H1 (cell line): ENCODE measurements at regions not wholly inside any gene's neighbourhood (a gene's known extent, or its start where the extent isn't known, plus 50 kb on each side); places are given as distances from the start of the nearest gene placed in this dataset.
A peak's percentile ranks its signal among the peaks of the same experiment; 100 is the strongest.

Source experiments
- CTCF ChIA-PET: fragments of 300-600 bp; sonication (Branson Sonifier 250); formaldehyde crosslinking; loops from one replicate; lab custom pipeline; 2021; ENCODE audit not compliant: partially characterized antibody; lab: Charles Lee
- POLR2A ChIA-PET: fragments of 300-600 bp; sonication (Branson Sonifier 250); formaldehyde crosslinking; loops from one replicate; lab custom pipeline; 2021; ENCODE audit warnings: inconsistent platforms; ENCODE audit not compliant: partially characterized antibody; lab: Charles Lee
- DNase-seq, 2 experiments: peaks; one replicate each; pipeline versions ENCODE4 v3.0.0 to v3.0.0-alpha.2; 2010 to 2022; ENCODE audit warnings: low spot score in 2 of 2, low read depth in 1 of 2, mixed read lengths in 1 of 2
- FAIRE-seq: peaks from 2 replicates; lab custom pipeline; 2011; peaks lifted over from hg19 to GRCh38; lab: Jason Lieb, UNC
- H2AFZ ChIP-seq: 2 replicates; pipeline ENCODE4 v1.8.1; 2012; ENCODE audit warnings: low read length, inconsistent platforms
- H2AK5ac ChIP-seq: 2 replicates; pipeline ENCODE4 v1.6.1; 2013; ENCODE audit warnings: low read depth, low read length
- H2BK120ac ChIP-seq: replicated peaks from 2 replicates; pipeline ENCODE3; 2013; ENCODE audit warnings: low read depth, low read length, inconsistent platforms
- H2BK12ac ChIP-seq: 2 replicates; pipeline ENCODE4 v1.6.1; 2013; ENCODE audit warnings: low read depth, low read length
- H2BK15ac ChIP-seq: 2 replicates; pipeline ENCODE4 v1.6.1; 2013; ENCODE audit warnings: low read length
- H2BK20ac ChIP-seq: 2 replicates; pipeline ENCODE4 v1.6.1; 2013; ENCODE audit warnings: low read length
- H2BK5ac ChIP-seq: 2 replicates; pipeline ENCODE4 v1.6.1; 2013; ENCODE audit warnings: low read depth, low read length
- H3K14ac ChIP-seq: 2 replicates; pipeline ENCODE4 v1.6.1; 2013; ENCODE audit warnings: inconsistent platforms; ENCODE audit not compliant: insufficient read length
- H3K18ac ChIP-seq: 2 replicates; pipeline ENCODE4 v1.6.1; 2013; ENCODE audit warnings: low read length; ENCODE audit errors: extremely low read depth
- H3K23ac ChIP-seq: 2 replicates; pipeline ENCODE4 v1.6.1; 2013; ENCODE audit warnings: inconsistent platforms; ENCODE audit not compliant: insufficient read length
- H3K23me2 ChIP-seq: 2 replicates; pipeline ENCODE4 v1.6.1; 2013; ENCODE audit warnings: low read depth, low read length
- H3K27ac ChIP-seq: 2 replicates; pipeline ENCODE4 v1.6.1; 2011; ENCODE audit warnings: low read depth, low read length, inconsistent platforms
- H3K27me3 ChIP-seq, 4 experiments: replicated peaks in 1 of 4; 1 replicate in 1 of 4; 2 replicates in 3 of 4; pipeline versions ENCODE4 v1.6.1 to v1.8.1; 2011 to 2013; ENCODE audit warnings: low read length in 3 of 4, mild to moderate bottlenecking in 3 of 4, inconsistent platforms in 2 of 4, mixed read lengths in 2 of 4, moderate library complexity in 1 of 4; ENCODE audit not compliant: control insufficient read depth in 3 of 4, insufficient read depth in 3 of 4; ENCODE audit errors: extremely low read depth in 1 of 4
- H3K36me3 ChIP-seq, 4 experiments: 2 replicates each; pipeline versions ENCODE4 v1.6.1 to v1.8.1; 2011 to 2013; ENCODE audit warnings: mild to moderate bottlenecking in 4 of 4, low read length in 3 of 4, moderate library complexity in 2 of 4, control low read depth in 1 of 4, inconsistent platforms in 1 of 4; ENCODE audit not compliant: insufficient read depth in 4 of 4, control insufficient read depth in 2 of 4
- H3K4ac ChIP-seq: replicated peaks from 2 replicates; pipeline ENCODE3; 2013; ENCODE audit warnings: low read length, low read depth, mixed read lengths, inconsistent platforms; ENCODE audit not compliant: insufficient read length
- H3K4me1 ChIP-seq, 4 experiments: replicated peaks in 1 of 4; 1 replicate in 1 of 4; 2 replicates in 3 of 4; pipeline versions ENCODE4 v1.6.1 to v1.8.1; 2011 to 2013; ENCODE audit warnings: low read length in 3 of 4, inconsistent platforms in 2 of 4, mixed read lengths in 1 of 4; ENCODE audit not compliant: insufficient read depth in 4 of 4, control insufficient read depth in 3 of 4
- H3K4me2 ChIP-seq, 2 experiments: 2 replicates each; pipeline versions ENCODE4 v1.6.1 to v1.8.1; 2011 to 2013; ENCODE audit warnings: low read depth in 2 of 2, low read length in 2 of 2, control low read depth in 1 of 2, inconsistent platforms in 1 of 2, mild to moderate bottlenecking in 1 of 2; ENCODE audit not compliant: insufficient read depth in 1 of 2
- H3K4me3 ChIP-seq, 4 experiments: fragments of 200-600, 300-600 bp in 1 of 4; sonication (generic), shearing (Covaris generic), sonication (Bioruptor Twin) in 1 of 4; 2 replicates each; pipeline versions ENCODE4 v1.5.1 to v1.8.1; 2011 to 2016; ENCODE audit warnings: low read length in 4 of 4, low read depth in 3 of 4, control low read depth in 2 of 4, inconsistent platforms in 2 of 4, mild to moderate bottlenecking in 2 of 4, mixed read lengths in 1 of 4, moderate library complexity in 1 of 4; ENCODE audit not compliant: insufficient read depth in 2 of 4; ENCODE audit errors: extremely low read depth in 1 of 4
- H3K56ac ChIP-seq: replicated peaks from 2 replicates; pipeline ENCODE3; 2013; ENCODE audit warnings: low read depth, mild to moderate bottlenecking, mixed read lengths, low read length, inconsistent platforms; ENCODE audit not compliant: insufficient read length
- H3K79me1 ChIP-seq: 2 replicates; pipeline ENCODE4 v1.6.1; 2013; ENCODE audit warnings: low read depth, low read length, control low read depth
- H3K79me2 ChIP-seq, 2 experiments: 2 replicates each; pipeline versions ENCODE4 v1.6.1 to v1.8.1; 2012 to 2013; ENCODE audit warnings: low read length in 2 of 2, mild to moderate bottlenecking in 2 of 2, inconsistent platforms in 1 of 2; ENCODE audit not compliant: insufficient read depth in 2 of 2, control insufficient read depth in 1 of 2
- H3K9ac ChIP-seq, 4 experiments: replicated peaks in 1 of 4; 1 replicate in 1 of 4; 2 replicates in 3 of 4; pipeline versions ENCODE4 v1.6.1 to v1.8.1; 2011 to 2013; ENCODE audit warnings: low read depth in 3 of 4, low read length in 3 of 4, control low read depth in 2 of 4, mild to moderate bottlenecking in 2 of 4, moderate library complexity in 2 of 4, inconsistent platforms in 1 of 4; ENCODE audit errors: extremely low read depth in 1 of 4
- H3K9me3 ChIP-seq, 2 experiments: 2 replicates each; pipeline versions ENCODE4 v1.6.1 to v1.8.1; 2012 to 2013; ENCODE audit warnings: mild to moderate bottlenecking in 2 of 2, moderate library complexity in 2 of 2, control low read depth in 1 of 2, inconsistent platforms in 1 of 2, low read depth in 1 of 2, low read length in 1 of 2, mixed read lengths in 1 of 2; ENCODE audit not compliant: insufficient read depth in 2 of 2
- H4K20me1 ChIP-seq, 2 experiments: replicated peaks in 1 of 2; 2 replicates each; pipeline versions ENCODE3 to v1.8.1; 2011 to 2013; ENCODE audit warnings: inconsistent platforms in 2 of 2, low read length in 2 of 2, mild to moderate bottlenecking in 1 of 2; ENCODE audit not compliant: insufficient read depth in 2 of 2, control insufficient read depth in 1 of 2
- H4K5ac ChIP-seq: 2 replicates; pipeline ENCODE4 v1.6.1; 2013; ENCODE audit warnings: low read length, low read depth, mixed read lengths, inconsistent platforms; ENCODE audit not compliant: insufficient read length
- H4K8ac ChIP-seq: 2 replicates; pipeline ENCODE4 v1.8.0; 2013; ENCODE audit warnings: mild to moderate bottlenecking, moderate library complexity, low read length, inconsistent platforms; ENCODE audit not compliant: insufficient read depth; ENCODE audit errors: extremely low read depth
- H4K91ac ChIP-seq: replicated peaks from 2 replicates; pipeline ENCODE3; 2013; ENCODE audit warnings: low read length, mixed read lengths, inconsistent platforms; ENCODE audit not compliant: insufficient read length
- GABPA ChIP-seq: IDR thresholded peaks from 2 replicates; pipeline ENCODE4 v1.6.1; 2011; ENCODE audit warnings: mild to moderate bottlenecking, low read length, moderate library complexity, borderline replicate concordance; ENCODE audit not compliant: insufficient read depth
- KDM1A ChIP-seq: fragments of 200-600, 300-600 bp; sonication (generic); IDR thresholded peaks from 2 replicates; pipeline ENCODE4 v1.7.1; 2016; ENCODE audit warnings: mild to moderate bottlenecking, low read length, borderline replicate concordance
- TAF7 ChIP-seq: optimal IDR thresholded peaks from 2 replicates; pipeline ENCODE3; 2011; ENCODE audit warnings: low read depth, mild to moderate bottlenecking, inconsistent platforms, low read length, moderate library complexity, borderline replicate concordance
- TCF12 ChIP-seq: IDR thresholded peaks from 2 replicates; pipeline ENCODE4 v1.6.1; 2011; ENCODE audit warnings: low read depth, mild to moderate bottlenecking, low read length
- YY1 ChIP-seq: IDR thresholded peaks from 2 replicates; pipeline ENCODE4 v1.6.1; 2011; ENCODE audit warnings: low read depth, mild to moderate bottlenecking, low read length
- WGBS, 2 experiments: shearing (Covaris generic) in 1 of 2; methylation state at CpG; one replicate each; pipeline versions ENCODE4 v1.1.6 to v1.1.7; 2013 to 2015; ENCODE audit warnings: low lambda C conversion rate in 2 of 2, mixed read lengths in 2 of 2, inconsistent platforms in 1 of 2, low coverage in 1 of 2, missing lambda C conversion rate in 1 of 2; ENCODE audit not compliant: insufficient replicate concordance in 2 of 2, insufficient coverage in 1 of 2, insufficient read length in 1 of 2; ENCODE audit errors: extremely low coverage in 1 of 2, missing lambda C conversion rate in 1 of 2; 5-methylcytosine and 5-hydroxymethylcytosine counted together
- TF ChIP-seq, protein P1 (sequence below): IDR thresholded peaks from 2 replicates; pipeline ENCODE4 v1.6.1; 2011; ENCODE audit warnings: low read length, improper control_type of control experiment

DNA sequence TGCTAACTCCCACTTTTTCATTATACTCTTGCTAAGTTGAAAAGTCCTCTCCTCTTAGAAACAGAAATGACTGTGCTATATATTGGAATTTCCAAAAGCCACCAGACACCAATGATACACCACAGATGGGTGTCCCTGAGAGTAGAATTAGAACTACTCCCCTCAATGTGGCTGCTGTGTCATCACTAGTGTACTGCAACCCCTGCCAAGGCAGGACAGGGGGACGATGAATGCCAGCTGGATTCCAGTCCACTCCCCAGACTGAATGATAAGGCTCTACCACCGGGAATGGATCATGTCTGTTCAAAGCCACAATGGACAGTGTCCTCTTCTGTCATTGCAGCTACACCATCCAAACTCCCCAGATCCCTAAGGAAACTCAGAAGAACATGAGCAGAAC lies 69.7 kb upstream of the EDNRB start:
- H3K18ac ChIP-seq, result no peak overlapping the region
- H3K4me3 ChIP-seq, result no peak overlapping the region
- H3K23ac ChIP-seq, result no peak overlapping the region
- H2BK20ac ChIP-seq, result peak overlapping the region; percentile 13; the same call in 1 of the 2 replicates
- H3K23me2 ChIP-seq, result no peaks in the 10 kb centered on the region
- ChIA-PET POLR2A (no interaction called here), CTCF (interaction anchor here (1.1 to 1.2 kb wide), 2 partner anchors 133 to 208 kb away, joined by 3 read pairs; no protein-coding TSS in a partner anchor)
- H4K91ac ChIP-seq, result no peak overlapping the region
- no peak overlapping the region for H3K9ac ChIP-seq
- no peak overlapping the region for H2BK5ac ChIP-seq
- FAIRE-seq, result no peak
- no peak overlapping the region for H2AFZ ChIP-seq
- H2BK15ac ChIP-seq, result no peak overlapping the region
- H3K4ac ChIP-seq, result no peak overlapping the region
- no peaks in the 10 kb centered on the region for H3K79me2 ChIP-seq
- H3K14ac ChIP-seq, result no peak overlapping the region
- no peak overlapping the region for H3K56ac ChIP-seq
- 0 out of 7 replicates have a peak, but pooled peaks cover 0 to 2% (median 0%) of the 10 kb centered on the region in 4 experiments for H3K4me1 ChIP-seq
- H3K9me3 ChIP-seq, result no peaks in the 10 kb centered on the region
- TF ChIP-seq TCF12 (no peak), KDM1A (no peak), YY1 (no peak), TAF7 (no peak), GABPA (no peak)
- TF ChIP-seq, protein P1, sequence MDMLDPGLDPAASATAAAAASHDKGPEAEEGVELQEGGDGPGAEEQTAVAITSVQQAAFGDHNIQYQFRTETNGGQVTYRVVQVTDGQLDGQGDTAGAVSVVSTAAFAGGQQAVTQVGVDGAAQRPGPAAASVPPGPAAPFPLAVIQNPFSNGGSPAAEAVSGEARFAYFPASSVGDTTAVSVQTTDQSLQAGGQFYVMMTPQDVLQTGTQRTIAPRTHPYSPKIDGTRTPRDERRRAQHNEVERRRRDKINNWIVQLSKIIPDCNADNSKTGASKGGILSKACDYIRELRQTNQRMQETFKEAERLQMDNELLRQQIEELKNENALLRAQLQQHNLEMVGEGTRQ, result no peak
- TF ChIP-seq, all 59 proteins: peak for 0
- WGBS, 2 experiments, result 70% methylated on average over 2 of the region's 2 CpGs; no CpG with 5 or more reads in 1 of the 2 experiments
- no peak for DNase-seq
- no peaks in the 10 kb centered on the region for H3K79me1 ChIP-seq
- no peaks in the 10 kb centered on the region for H3K27me3 ChIP-seq
- H4K5ac ChIP-seq, result no peak overlapping the region
- no peak overlapping the region for H3K27ac ChIP-seq
- H4K8ac ChIP-seq, result no peak overlapping the region; the same call in 1 of the 2 replicates
- H2BK12ac ChIP-seq, result no peak overlapping the region
- no peaks in the 10 kb centered on the region for H4K20me1 ChIP-seq
- H2BK120ac ChIP-seq, result no peak overlapping the region
- H3K4me2 ChIP-seq, result no peak overlapping the region
- H2AK5ac ChIP-seq, result no peak overlapping the region
- no peaks in the 10 kb centered on the region for H3K36me3 ChIP-seq
